Uterus (tissue), 2 donors: ENCODE measurements at regions not wholly inside any gene's neighbourhood (a gene's known extent, or its start where the extent isn't known, plus 50 kb on each side); places are given as distances from the start of the nearest gene placed in this dataset.

Experiments used
- POLR2A ChIP-seq, 2 donors: fragments of 450-650 bp; IDR thresholded peaks; one replicate each; pipeline ENCODE4 v1.6.1; 2016; ENCODE audit warnings: antibody characterized with exemption in 2 of 2, mild to moderate bottlenecking in 1 of 2, moderate library complexity in 1 of 2
- TF ChIP-seq, protein P1 (sequence below), 4 experiments: fragments of 200-600 bp in 2 of 4; fragments of 450-650 bp in 2 of 4; sonication (generic) in 2 of 4; IDR thresholded peaks; one replicate each; pipeline ENCODE4 v1.5.1; 2016 to 2019; ENCODE audit warnings: antibody characterized with exemption in 4 of 4, mild to moderate bottlenecking in 2 of 4, moderate library complexity in 1 of 4

DNA sequence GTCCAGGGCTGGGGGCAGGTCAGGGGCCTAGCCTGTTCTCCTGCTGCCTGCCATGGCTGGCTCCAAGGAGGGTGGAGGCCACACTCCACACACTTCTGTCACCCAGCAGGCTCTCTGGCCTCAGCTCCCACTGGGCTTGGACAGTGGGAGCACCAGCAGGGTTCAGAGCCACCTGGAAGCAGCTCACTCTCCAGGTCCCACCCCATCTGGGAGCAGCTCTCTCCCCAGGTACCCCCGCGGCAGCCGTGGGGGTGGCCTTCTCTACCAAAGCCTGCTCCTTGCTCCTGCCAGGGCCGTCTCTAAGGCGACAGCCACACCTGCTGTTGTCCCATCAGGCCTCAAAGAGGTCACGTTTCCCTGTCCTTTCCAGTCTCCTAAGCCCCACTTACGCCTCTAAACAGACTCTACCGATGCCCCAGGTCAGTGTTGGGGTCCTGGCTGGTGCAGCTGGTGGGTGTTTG is 142.5 kb upstream of the RET start:
- TF ChIP-seq, protein P1, sequence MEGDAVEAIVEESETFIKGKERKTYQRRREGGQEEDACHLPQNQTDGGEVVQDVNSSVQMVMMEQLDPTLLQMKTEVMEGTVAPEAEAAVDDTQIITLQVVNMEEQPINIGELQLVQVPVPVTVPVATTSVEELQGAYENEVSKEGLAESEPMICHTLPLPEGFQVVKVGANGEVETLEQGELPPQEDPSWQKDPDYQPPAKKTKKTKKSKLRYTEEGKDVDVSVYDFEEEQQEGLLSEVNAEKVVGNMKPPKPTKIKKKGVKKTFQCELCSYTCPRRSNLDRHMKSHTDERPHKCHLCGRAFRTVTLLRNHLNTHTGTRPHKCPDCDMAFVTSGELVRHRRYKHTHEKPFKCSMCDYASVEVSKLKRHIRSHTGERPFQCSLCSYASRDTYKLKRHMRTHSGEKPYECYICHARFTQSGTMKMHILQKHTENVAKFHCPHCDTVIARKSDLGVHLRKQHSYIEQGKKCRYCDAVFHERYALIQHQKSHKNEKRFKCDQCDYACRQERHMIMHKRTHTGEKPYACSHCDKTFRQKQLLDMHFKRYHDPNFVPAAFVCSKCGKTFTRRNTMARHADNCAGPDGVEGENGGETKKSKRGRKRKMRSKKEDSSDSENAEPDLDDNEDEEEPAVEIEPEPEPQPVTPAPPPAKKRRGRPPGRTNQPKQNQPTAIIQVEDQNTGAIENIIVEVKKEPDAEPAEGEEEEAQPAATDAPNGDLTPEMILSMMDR (IDR thresholded peaks at IDR 0.05): no peak
- no peak for TF ChIP-seq POLR2A (IDR thresholded peaks at IDR 0.05)
